Mesothelial cell of epicardium (in vitro differentiated cells): ENCODE measurements at regions not wholly inside any gene's neighbourhood (a gene's known extent, or its start where the extent isn't known, plus 50 kb on each side); places are given as distances from the start of the nearest gene placed in this dataset.

Experiments used
- DNase-seq, 2 experiments: peaks; one replicate each; pipeline ENCODE4 v3.0.0; 2021; ENCODE audit warnings: low spot score in 2 of 2; ENCODE audit not compliant: unreplicated experiment in 2 of 2
- H3K27ac Mint-ChIP-seq: 2 replicates; pipeline ENCODE4 v1.8.0; 2021; ENCODE audit warnings: mixed read lengths
- H3K27me3 Mint-ChIP-seq: 2 replicates; pipeline ENCODE4 v1.8.0; 2021; ENCODE audit warnings: low read depth, mixed read lengths
- H3K36me3 Mint-ChIP-seq: 2 replicates; pipeline ENCODE4 v1.8.0; 2021; ENCODE audit warnings: mixed read lengths
- H3K4me1 Mint-ChIP-seq: 2 replicates; pipeline ENCODE4 v1.8.0; 2021; ENCODE audit warnings: mixed read lengths
- H3K4me3 Mint-ChIP-seq: 2 replicates; pipeline ENCODE4 v1.8.0; 2021; ENCODE audit warnings: mild to moderate bottlenecking, moderate library complexity, mixed read lengths
- H3K9me3 Mint-ChIP-seq: 2 replicates; pipeline ENCODE4 v1.8.0; 2021; ENCODE audit warnings: mixed read lengths
- CTCF ChIP-seq: fragments of 200-600 bp; sonication (generic); IDR thresholded peaks from one replicate; pipeline ENCODE4 v1.5.0; 2021; ENCODE audit warnings: antibody characterized with exemption; ENCODE audit not compliant: unreplicated experiment

GRCh38 chr3:171972871-171973348 lies 66.5 kb upstream of the FNDC3B start:
- H3K9me3 Mint-ChIP-seq: no peaks in the 10 kb centered on the region
- peaks cover 3% of the 10 kb centered on the region for H3K4me1 Mint-ChIP-seq
- no peaks in the 10 kb centered on the region for H3K36me3 Mint-ChIP-seq
- TF ChIP-seq CTCF: no peak
- no peak for DNase-seq
- no peaks in the 10 kb centered on the region for H3K27me3 Mint-ChIP-seq
- no peak overlapping the region for H3K4me3 Mint-ChIP-seq
- no peak overlapping the region for H3K27ac Mint-ChIP-seq

- peaks cover 3% of the 10 kb centered on the region for H3K4me1 Mint-ChIP-seq
- H3K36me3 Mint-ChIP-seq: no peaks in the 10 kb centered on the region
- H3K9me3 Mint-ChIP-seq: no peaks in the 10 kb centered on the region
- no peak for DNase-seq
- no peak overlapping the region for H3K27ac Mint-ChIP-seq
- H3K27me3 Mint-ChIP-seq: no peaks in the 10 kb centered on the region
- no peak overlapping the region for H3K4me3 Mint-ChIP-seq
- no peak for TF ChIP-seq CTCF
Observed at GRCh38 chr3:171974986-171975837, 64.2 kb upstream of the FNDC3B start.

- no peak overlapping the region for H3K4me3 Mint-ChIP-seq
- H3K36me3 Mint-ChIP-seq: no peaks in the 10 kb centered on the region
- no peak overlapping the region for H3K27ac Mint-ChIP-seq
- H3K4me1 Mint-ChIP-seq: peaks cover 10% of the 10 kb centered on the region
- H3K9me3 Mint-ChIP-seq: no peaks in the 10 kb centered on the region
- no peak for TF ChIP-seq CTCF
- no peaks in the 10 kb centered on the region for H3K27me3 Mint-ChIP-seq
- DNase-seq: no peak
Observed at GRCh38 chr3:171976526-171976925, 62.9 kb upstream of the FNDC3B start.

GRCh38 chr3:171977441-171977840 lies 61.9 kb upstream of the FNDC3B start:
- no peak overlapping the region for H3K4me3 Mint-ChIP-seq
- H3K27ac Mint-ChIP-seq: no peak overlapping the region
- H3K4me1 Mint-ChIP-seq: peaks cover 13% of the 10 kb centered on the region
- TF ChIP-seq CTCF: no peak
- no peaks in the 10 kb centered on the region for H3K9me3 Mint-ChIP-seq
- DNase-seq: no peak
- H3K27me3 Mint-ChIP-seq: no peaks in the 10 kb centered on the region
- H3K36me3 Mint-ChIP-seq: no peaks in the 10 kb centered on the region

GRCh38 chr3:171977860-171978259 lies 61.5 kb upstream of the FNDC3B start:
- Mint-ChIP-seq H3K9me3 (no peaks in the 10 kb centered on the region), H3K36me3 (no peaks in the 10 kb centered on the region), H3K4me1 (peaks cover 15% of the 10 kb centered on the region), H3K27me3 (no peaks in the 10 kb centered on the region), H3K27ac (no peak overlapping the region), H3K4me3 (no peak overlapping the region)
- no peak for TF ChIP-seq CTCF
- no peak for DNase-seq
